22Rv1 (cell line): ENCODE measurements at regions not wholly inside any gene's neighbourhood (a gene's known extent, or its start where the extent isn't known, plus 50 kb on each side); places are given as distances from the start of the nearest gene placed in this dataset.

ENCODE experiments used
- H3K27ac ChIP-seq: fragments of 450-650 bp; 2 replicates; pipeline ENCODE4 v1.5.1; 2017
- ZFX ChIP-seq: fragments of 450-650 bp; IDR thresholded peaks from 2 replicates; pipeline ENCODE4 v1.6.1; 2017; ENCODE audit warnings: antibody characterized with exemption, borderline replicate concordance
- TF ChIP-seq, protein P1 (sequence below): fragments of 450-650 bp; IDR thresholded peaks from 2 replicates; pipeline ENCODE4 v1.5.1; 2017; ENCODE audit warnings: mild to moderate bottlenecking

DNA sequence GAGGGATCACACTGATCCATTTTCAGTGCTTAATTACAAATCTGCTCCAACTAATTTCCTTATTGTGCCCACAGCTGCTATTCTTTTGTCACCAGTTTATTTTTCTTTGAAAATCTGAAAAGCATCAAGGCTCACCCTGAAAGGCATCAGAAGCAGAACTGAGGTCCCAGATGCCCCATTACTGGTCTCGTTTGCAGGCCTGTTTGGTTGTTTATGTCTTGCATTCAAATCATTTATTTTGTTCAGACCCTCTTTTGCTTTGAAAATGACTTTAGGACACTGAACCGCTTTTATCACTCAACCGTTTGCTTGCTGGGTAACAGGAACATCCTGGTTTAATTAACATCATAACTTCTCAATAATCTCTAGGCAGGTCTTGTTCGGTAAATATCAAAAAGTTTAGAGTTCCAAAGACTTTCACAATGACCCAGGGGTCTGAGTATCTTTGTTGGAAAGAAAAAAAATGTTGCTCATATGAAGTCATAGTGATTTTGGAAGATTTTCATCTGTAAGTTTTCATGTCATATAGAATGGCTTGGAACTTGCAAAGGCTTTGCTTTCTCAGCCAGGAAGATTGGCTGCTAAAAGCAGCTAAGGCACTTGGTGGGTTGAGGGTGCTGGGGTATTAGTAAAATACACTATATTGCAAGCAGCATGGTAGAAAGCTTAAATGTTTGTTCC is 398.3 kb upstream of the NPVF start:
- TF ChIP-seq ZFX = no peak
- TF ChIP-seq, protein P1, sequence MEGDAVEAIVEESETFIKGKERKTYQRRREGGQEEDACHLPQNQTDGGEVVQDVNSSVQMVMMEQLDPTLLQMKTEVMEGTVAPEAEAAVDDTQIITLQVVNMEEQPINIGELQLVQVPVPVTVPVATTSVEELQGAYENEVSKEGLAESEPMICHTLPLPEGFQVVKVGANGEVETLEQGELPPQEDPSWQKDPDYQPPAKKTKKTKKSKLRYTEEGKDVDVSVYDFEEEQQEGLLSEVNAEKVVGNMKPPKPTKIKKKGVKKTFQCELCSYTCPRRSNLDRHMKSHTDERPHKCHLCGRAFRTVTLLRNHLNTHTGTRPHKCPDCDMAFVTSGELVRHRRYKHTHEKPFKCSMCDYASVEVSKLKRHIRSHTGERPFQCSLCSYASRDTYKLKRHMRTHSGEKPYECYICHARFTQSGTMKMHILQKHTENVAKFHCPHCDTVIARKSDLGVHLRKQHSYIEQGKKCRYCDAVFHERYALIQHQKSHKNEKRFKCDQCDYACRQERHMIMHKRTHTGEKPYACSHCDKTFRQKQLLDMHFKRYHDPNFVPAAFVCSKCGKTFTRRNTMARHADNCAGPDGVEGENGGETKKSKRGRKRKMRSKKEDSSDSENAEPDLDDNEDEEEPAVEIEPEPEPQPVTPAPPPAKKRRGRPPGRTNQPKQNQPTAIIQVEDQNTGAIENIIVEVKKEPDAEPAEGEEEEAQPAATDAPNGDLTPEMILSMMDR = no peak
- H3K27ac ChIP-seq = no peak overlapping the region

GRCh38 chr7:25628446-25628845 is 400.2 kb upstream of the NPVF start:
- no peak overlapping the region for H3K27ac ChIP-seq
- TF ChIP-seq, protein P1 = no peak
- no peak for TF ChIP-seq ZFX

DNA sequence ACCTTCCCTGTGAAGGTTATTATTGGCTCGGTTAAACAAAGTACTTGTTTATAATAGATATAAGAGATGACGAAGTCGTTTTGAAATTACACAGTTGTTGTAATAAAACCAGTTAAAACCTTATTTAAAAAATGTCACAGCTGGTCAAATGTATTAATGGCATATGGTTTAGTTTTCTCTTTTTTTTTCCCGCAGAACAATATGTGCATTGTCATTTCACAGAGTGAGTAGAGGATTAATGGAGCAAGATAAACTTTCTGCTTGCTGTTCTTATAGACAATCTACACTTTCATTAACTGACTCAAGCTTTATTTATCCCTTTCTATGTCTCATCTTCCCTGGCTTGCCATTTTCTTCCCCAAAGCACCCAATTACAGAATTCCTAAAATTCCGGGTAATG is 404.3 kb upstream of the NPVF start:
- no peak for TF ChIP-seq ZFX
- TF ChIP-seq, protein P1 = no peak
- no peak overlapping the region for H3K27ac ChIP-seq

DNA sequence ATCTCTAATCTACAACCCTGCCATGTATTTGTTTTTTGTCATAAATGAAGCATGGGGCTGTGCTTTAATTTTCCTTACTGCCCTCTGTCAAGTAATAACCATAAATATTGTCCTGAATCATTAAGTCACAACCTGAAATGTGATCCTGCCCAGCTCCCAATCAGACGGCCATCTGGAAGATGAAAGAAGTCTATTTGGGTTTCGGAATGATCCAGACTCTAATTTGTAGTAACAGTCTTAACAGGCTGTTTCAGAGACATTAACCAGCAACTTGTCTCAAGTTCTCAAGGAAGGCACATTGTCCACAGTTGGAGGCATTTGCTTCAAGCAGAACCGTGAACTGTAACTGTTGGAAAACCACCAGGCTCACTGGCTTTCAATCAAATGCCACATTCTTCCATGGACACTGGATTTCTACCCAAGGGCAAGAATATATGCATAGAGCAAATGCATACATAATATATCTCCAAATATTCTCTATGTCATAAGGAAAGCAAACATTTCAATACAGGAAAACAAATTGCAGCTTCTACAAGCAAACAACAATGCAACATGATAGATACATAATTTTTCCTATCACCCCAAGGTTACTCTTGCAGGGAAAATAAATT is 405.2 kb upstream of the NPVF start:
- no peak for TF ChIP-seq ZFX
- TF ChIP-seq, protein P1 = no peak

DNA sequence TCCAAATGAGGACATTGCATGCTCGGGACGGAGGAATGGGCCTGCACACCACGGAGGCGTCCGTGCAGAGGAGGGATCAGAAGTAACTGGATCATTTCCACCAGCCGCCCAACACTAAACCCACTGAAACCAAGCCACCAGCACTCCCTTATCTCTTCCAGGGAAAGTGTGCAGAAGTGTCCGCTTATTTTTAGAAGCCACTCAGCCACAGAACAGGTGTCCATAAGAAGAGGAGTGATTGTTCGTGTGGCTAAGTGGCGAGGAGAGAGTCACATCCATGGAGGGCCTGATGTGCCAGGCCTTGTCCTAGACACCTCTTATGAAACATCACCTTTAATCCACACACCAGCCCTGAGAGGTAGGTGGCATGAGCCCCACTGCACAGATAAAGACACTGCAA is 407.9 kb upstream of the NPVF start:
- no peak for TF ChIP-seq ZFX
- TF ChIP-seq, protein P1 = no peak
- H3K27ac ChIP-seq = no peak overlapping the region

More for the DNA sequence above, 405.2 kb upstream of the NPVF start:
- H3K27ac ChIP-seq = no peak overlapping the region

GRCh38 chr7:25636871-25637283 is 408.6 kb upstream of the NPVF start:
- TF ChIP-seq, protein P1 = no peak
- TF ChIP-seq ZFX = no peak
- H3K27ac ChIP-seq = no peak overlapping the region

DNA sequence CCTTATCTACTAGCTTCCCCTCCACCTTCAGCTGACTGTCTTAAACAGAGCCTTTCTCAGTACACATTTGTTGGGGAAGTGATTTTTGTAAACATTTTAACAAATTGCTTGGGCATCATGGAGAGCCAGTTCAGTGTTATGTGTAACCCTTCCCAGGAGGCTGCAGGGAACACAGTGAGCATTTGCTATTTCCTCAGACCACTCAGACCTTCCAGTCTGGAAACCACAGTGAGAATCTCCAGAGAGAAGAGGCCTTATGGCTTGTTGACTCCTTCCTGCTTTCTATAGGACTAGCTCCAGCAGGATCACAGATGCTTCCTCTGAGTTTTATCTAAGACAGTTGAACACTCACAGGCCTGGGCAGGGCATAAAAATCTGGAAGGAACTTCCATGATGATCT is 409.8 kb upstream of the NPVF start:
- no peak overlapping the region for H3K27ac ChIP-seq
- TF ChIP-seq, protein P1 = no peak
- TF ChIP-seq ZFX = no peak
